Naive thymus-derived CD4-positive, alpha-beta T cell (primary cell): ENCODE measurements at regions not wholly inside any gene's neighbourhood (a gene's known extent, or its start where the extent isn't known, plus 50 kb on each side); places are given as distances from the start of the nearest gene placed in this dataset.
A peak's percentile ranks its signal among the peaks of the same experiment; 100 is the strongest.

Source experiments
- ATAC-seq: fragments of 150-1000 bp; cut with Tn5 transposase; 2 replicates; pipeline ENCODE4 v1.10.0; 2021; ENCODE audit warnings: mild to moderate bottlenecking, moderate library complexity
- CTCF ChIA-PET: fragments of 350-600 bp; sonication (Branson Sonifier 250); formaldehyde crosslinking; loops from one replicate; lab custom pipeline; 2021; ENCODE audit warnings: antibody characterized with exemption; lab: Charles Lee
- POLR2A ChIA-PET: fragments of 350-600 bp; sonication (Branson Sonifier 250); formaldehyde crosslinking; loops from one replicate; lab custom pipeline; 2021; ENCODE audit warnings: antibody characterized with exemption, inconsistent platforms; lab: Charles Lee
- DNase-seq, 9 donors: peaks; one replicate each; pipeline versions ENCODE4 v3.0.0 to v3.0.0-alpha.2; 2020 to 2022; ENCODE audit warnings: mixed read lengths in 1 of 9
- H3K27ac ChIP-seq: one replicate; pipeline ENCODE4 v1.7.0; 2013; ENCODE audit warnings: mild to moderate bottlenecking, low read depth, low read length, moderate library complexity
- H3K27me3 ChIP-seq, 2 donors: one replicate each; pipeline ENCODE4 v1.7.0; 2013; ENCODE audit warnings: low read length in 2 of 2, mild to moderate bottlenecking in 2 of 2, moderate library complexity in 2 of 2; ENCODE audit not compliant: control insufficient read depth in 2 of 2, insufficient read depth in 2 of 2
- H3K36me3 ChIP-seq, 3 experiments: 1 replicate in 2 of 3; 2 replicates in 1 of 3; pipeline ENCODE4 v1.7.0; 2013; ENCODE audit warnings: low read length in 3 of 3, mild to moderate bottlenecking in 3 of 3, moderate library complexity in 1 of 3; ENCODE audit not compliant: insufficient read depth in 3 of 3, control insufficient read depth in 2 of 3
- H3K4me1 ChIP-seq, 2 donors: one replicate each; pipeline ENCODE4 v1.7.0; 2013; ENCODE audit warnings: low read length in 2 of 2, mild to moderate bottlenecking in 2 of 2, moderate library complexity in 1 of 2; ENCODE audit not compliant: control insufficient read depth in 2 of 2, insufficient read depth in 2 of 2
- H3K4me3 ChIP-seq: 2 replicates; pipeline ENCODE4 v1.7.0; 2013; ENCODE audit warnings: mild to moderate bottlenecking, low read length
- H3K9me3 ChIP-seq, 3 experiments: 1 replicate in 2 of 3; 2 replicates in 1 of 3; pipeline ENCODE4 v1.7.0; 2013; ENCODE audit warnings: low read length in 3 of 3; ENCODE audit not compliant: control insufficient read depth in 2 of 3
- H3K27ac Mint-ChIP-seq, 9 donors: one replicate each; pipeline ENCODE4 v1.8.0; 2020 to 2022; ENCODE audit warnings: mixed read lengths in 9 of 9, mild to moderate bottlenecking in 8 of 9, moderate library complexity in 5 of 9, inconsistent platforms in 2 of 9
- H3K27me3 Mint-ChIP-seq, 5 donors: one replicate each; pipeline ENCODE4 v1.8.0; 2021 to 2022; ENCODE audit warnings: mixed read lengths in 5 of 5, mild to moderate bottlenecking in 1 of 5
- H3K36me3 Mint-ChIP-seq, 5 donors: one replicate each; pipeline ENCODE4 v1.8.0; 2020 to 2022; ENCODE audit warnings: mixed read lengths in 5 of 5, mild to moderate bottlenecking in 3 of 5, inconsistent platforms in 1 of 5
- H3K4me1 Mint-ChIP-seq, 7 donors: one replicate each; pipeline ENCODE4 v1.8.0; 2020 to 2022; ENCODE audit warnings: mixed read lengths in 7 of 7, mild to moderate bottlenecking in 3 of 7, inconsistent platforms in 1 of 7
- H3K4me3 Mint-ChIP-seq, 10 donors: one replicate each; pipeline ENCODE4 v1.8.0; 2020 to 2022; ENCODE audit warnings: mild to moderate bottlenecking in 10 of 10, mixed read lengths in 10 of 10, moderate library complexity in 6 of 10, inconsistent platforms in 2 of 10
- H3K9me3 Mint-ChIP-seq, 11 donors: one replicate each; pipeline ENCODE4 v1.8.0; 2020 to 2022; ENCODE audit warnings: mixed read lengths in 11 of 11, mild to moderate bottlenecking in 4 of 11, inconsistent platforms in 1 of 11, moderate library complexity in 1 of 11
- intact Hi-C, 2 donors: fragments of 100-400 bp; cut with micrococcal nuclease; formaldehyde crosslinking; loops; one replicate each; pipeline ENCODE4 v1.15.1; 2023

GRCh38 chr5:6850106-6850432 is 136.8 kb downstream of the TENT4A start:
- intact Hi-C loops, result no loop called here
- no peak for ATAC-seq
- H3K4me1 ChIP-seq, result no peaks in the 10 kb centered on the region
- Mint-ChIP-seq H3K4me3 (no peak overlapping the region), H3K36me3 (peaks cover 0 to 8% (median 0%) of the 10 kb centered on the region in 5 donors), H3K27ac (no peak overlapping the region), H3K27me3 (peaks cover 0 to 6% (median 0%) of the 10 kb centered on the region in 5 donors), H3K4me1 (peaks cover 0 to 20% (median 8%) of the 10 kb centered on the region in 7 donors), H3K9me3 (peaks cover 4 to 17% (median 9%) of the 10 kb centered on the region in 11 donors)
- peaks cover 0 to 6% (median 0%) of the 10 kb centered on the region in 3 experiments for H3K9me3 ChIP-seq
- no peak overlapping the region for H3K4me3 ChIP-seq
- DNase-seq, result no peak
- no peaks in the 10 kb centered on the region for H3K36me3 ChIP-seq
- no peak overlapping the region for H3K27ac ChIP-seq
- no peaks in the 10 kb centered on the region for H3K27me3 ChIP-seq
- POLR2A ChIA-PET, result no interaction called here
- CTCF ChIA-PET, result no interaction called here

GRCh38 chr5:6856653-6857052 is 143.4 kb downstream of the TENT4A start:
- Mint-ChIP-seq H3K27ac (no peak overlapping the region), H3K27me3 (peaks cover 0 to 3% (median 0%) of the 10 kb centered on the region in 5 donors), H3K4me3 (no peak overlapping the region), H3K4me1 (peaks cover 0 to 1% (median 0%) of the 10 kb centered on the region in 7 donors), H3K36me3 (peaks cover 0 to 4% (median under 1%) of the 10 kb centered on the region in 5 donors), H3K9me3 (peaks cover 4 to 19% (median 12%) of the 10 kb centered on the region in 11 donors)
- DNase-seq, result no peak
- intact Hi-C loops, result no loop called here
- Histone ChIP-seq H3K4me1 (no peaks in the 10 kb centered on the region), H3K9me3 (peaks cover 0 to 6% (median 0%) of the 10 kb centered on the region in 3 experiments), H3K27ac (no peak overlapping the region), H3K4me3 (no peak overlapping the region), H3K36me3 (no peaks in the 10 kb centered on the region), H3K27me3 (no peaks in the 10 kb centered on the region)
- ChIA-PET CTCF (no interaction called here), POLR2A (no interaction called here)
- no peak for ATAC-seq

- H3K27me3 Mint-ChIP-seq, result peaks cover 0 to 3% (median 0%) of the 10 kb centered on the region in 5 donors
- intact Hi-C loops, result no loop called here
Measured at GRCh38 chr5:6858419-6858818, 145.2 kb downstream of the TENT4A start.

GRCh38 chr5:6859023-6859422 is 145.8 kb downstream of the TENT4A start:
- ATAC-seq (no peak), DNase-seq (no peak)
- H3K36me3 Mint-ChIP-seq, result peaks cover 0 to 8% (median 0%) of the 10 kb centered on the region in 5 donors
- intact Hi-C loops, result no loop called here
- Histone ChIP-seq H3K27me3 (no peaks in the 10 kb centered on the region), H3K9me3 (no peaks in the 10 kb centered on the region), H3K27ac (no peak overlapping the region), H3K36me3 (no peaks in the 10 kb centered on the region), H3K4me1 (no peaks in the 10 kb centered on the region), H3K4me3 (no peak overlapping the region)
- H3K9me3 Mint-ChIP-seq, result peaks cover under 1 to 21% (median 4%) of the 10 kb centered on the region in 11 donors
- H3K27me3 Mint-ChIP-seq, result peaks cover 0 to 1% (median 0%) of the 10 kb centered on the region in 5 donors
- ChIA-PET POLR2A (no interaction called here), CTCF (no interaction called here)
- H3K4me1 Mint-ChIP-seq, result peaks cover 0 to 1% (median 0%) of the 10 kb centered on the region in 7 donors
- no peak overlapping the region for H3K4me3 Mint-ChIP-seq
- H3K27ac Mint-ChIP-seq, result no peak overlapping the region

More at GRCh38 chr5:6858419-6858818, 145.2 kb downstream of the TENT4A start:
- ChIA-PET POLR2A (no interaction called here), CTCF (no interaction called here)
- no peaks in the 10 kb centered on the region for H3K27me3 ChIP-seq
- ATAC-seq (peak; percentile 10), DNase-seq (no peak)
- H3K9me3 ChIP-seq, result no peaks in the 10 kb centered on the region
- H3K27ac ChIP-seq, result no peak overlapping the region
- Mint-ChIP-seq H3K27ac (no peak overlapping the region), H3K4me3 (no peak overlapping the region), H3K36me3 (peaks cover 0 to 8% (median 0%) of the 10 kb centered on the region in 5 donors), H3K4me1 (peaks cover 0 to 1% (median 0%) of the 10 kb centered on the region in 7 donors), H3K9me3 (peaks cover 3 to 24% (median 7%) of the 10 kb centered on the region in 11 donors)
- H3K36me3 ChIP-seq, result no peaks in the 10 kb centered on the region
- H3K4me3 ChIP-seq, result no peak overlapping the region
- H3K4me1 ChIP-seq, result no peaks in the 10 kb centered on the region

- Mint-ChIP-seq H3K9me3 (peaks cover 0 to 20% (median 5%) of the 10 kb centered on the region in 11 donors), H3K27me3 (peaks cover 0 to 2% (median 0%) of the 10 kb centered on the region in 5 donors), H3K27ac (no peak overlapping the region), H3K4me1 (peaks cover 0 to 1% (median 0%) of the 10 kb centered on the region in 7 donors), H3K36me3 (peaks cover 0 to 8% (median 0%) of the 10 kb centered on the region in 5 donors), H3K4me3 (no peak overlapping the region)
- Histone ChIP-seq H3K27me3 (no peaks in the 10 kb centered on the region), H3K4me3 (no peak overlapping the region), H3K36me3 (no peaks in the 10 kb centered on the region), H3K4me1 (no peaks in the 10 kb centered on the region), H3K27ac (no peak overlapping the region), H3K9me3 (no peaks in the 10 kb centered on the region)
- CTCF ChIA-PET, result no interaction called here
- intact Hi-C loops, result no loop called here
- no peak for DNase-seq
- POLR2A ChIA-PET, result no interaction called here
- no peak for ATAC-seq
Measured at GRCh38 chr5:6859951-6860638, 146.9 kb downstream of the TENT4A start.

GRCh38 chr5:6861036-6861435 is 147.8 kb downstream of the TENT4A start:
- Histone ChIP-seq H3K36me3 (no peaks in the 10 kb centered on the region), H3K4me3 (no peak overlapping the region), H3K27me3 (no peaks in the 10 kb centered on the region), H3K4me1 (no peaks in the 10 kb centered on the region), H3K27ac (no peak overlapping the region), H3K9me3 (no peaks in the 10 kb centered on the region)
- Mint-ChIP-seq H3K9me3 (peaks cover 0 to 20% (median 5%) of the 10 kb centered on the region in 11 donors), H3K27ac (no peak overlapping the region), H3K4me1 (peaks cover 0 to 3% (median 0%) of the 10 kb centered on the region in 7 donors), H3K4me3 (no peak overlapping the region), H3K27me3 (peaks cover 0 to 2% (median 0%) of the 10 kb centered on the region in 5 donors), H3K36me3 (peaks cover 0 to 8% (median 0%) of the 10 kb centered on the region in 5 donors)
- no peak for ATAC-seq
- POLR2A ChIA-PET, result no interaction called here
- CTCF ChIA-PET, result no interaction called here
- intact Hi-C loops, result no loop called here
- DNase-seq, result no peak

GRCh38 chr5:6861667-6862066 is 148.4 kb downstream of the TENT4A start:
- Mint-ChIP-seq H3K9me3 (peaks cover 0 to 20% (median 5%) of the 10 kb centered on the region in 11 donors), H3K4me1 (peaks cover 0 to 3% (median 0%) of the 10 kb centered on the region in 7 donors), H3K36me3 (peaks cover 0 to 8% (median 0%) of the 10 kb centered on the region in 5 donors), H3K27ac (no peak overlapping the region), H3K27me3 (peaks cover 0 to 2% (median 0%) of the 10 kb centered on the region in 5 donors), H3K4me3 (no peak overlapping the region)
- no peaks in the 10 kb centered on the region for H3K36me3 ChIP-seq
- H3K27ac ChIP-seq, result no peak overlapping the region
- DNase-seq, result no peak
- POLR2A ChIA-PET, result no interaction called here
- no peaks in the 10 kb centered on the region for H3K4me1 ChIP-seq
- intact Hi-C loops, result no loop called here
- no peak for ATAC-seq
- H3K4me3 ChIP-seq, result no peak overlapping the region
- H3K27me3 ChIP-seq, result no peaks in the 10 kb centered on the region
- CTCF ChIA-PET, result no interaction called here
- H3K9me3 ChIP-seq, result no peaks in the 10 kb centered on the region
